GM12874 (cell line): ENCODE measurements at regions not wholly inside any gene's neighbourhood (a gene's known extent, or its start where the extent isn't known, plus 50 kb on each side); places are given as distances from the start of the nearest gene placed in this dataset.

Experiments used
- TF ChIP-seq, protein P1 (sequence below): IDR thresholded peaks from 2 replicates; pipeline ENCODE4 v1.5.1; 2011; ENCODE audit warnings: low read depth, mild to moderate bottlenecking, control low read depth, low read length, moderate library complexity; ENCODE audit not compliant: insufficient read depth

DNA sequence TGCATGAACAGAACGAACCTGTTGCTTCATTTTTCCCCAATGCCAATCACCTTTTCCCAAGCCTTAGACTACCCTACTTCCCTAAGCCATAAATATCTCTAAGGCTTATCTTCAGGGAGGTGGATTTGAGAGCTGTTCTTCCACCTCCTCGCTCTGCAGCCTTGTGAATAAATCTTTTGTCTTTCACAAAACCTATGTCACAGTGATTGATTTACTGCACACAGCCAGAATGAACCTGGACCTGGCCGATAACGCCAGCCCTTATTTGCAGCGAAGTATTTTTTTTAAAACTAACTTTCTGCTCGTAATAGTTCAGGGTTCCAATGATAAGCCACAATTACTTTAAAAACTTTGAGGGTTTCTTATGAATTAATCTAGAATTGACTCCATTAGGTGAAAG is 632.6 kb downstream of the PTPRU start:
- TF ChIP-seq, protein P1, sequence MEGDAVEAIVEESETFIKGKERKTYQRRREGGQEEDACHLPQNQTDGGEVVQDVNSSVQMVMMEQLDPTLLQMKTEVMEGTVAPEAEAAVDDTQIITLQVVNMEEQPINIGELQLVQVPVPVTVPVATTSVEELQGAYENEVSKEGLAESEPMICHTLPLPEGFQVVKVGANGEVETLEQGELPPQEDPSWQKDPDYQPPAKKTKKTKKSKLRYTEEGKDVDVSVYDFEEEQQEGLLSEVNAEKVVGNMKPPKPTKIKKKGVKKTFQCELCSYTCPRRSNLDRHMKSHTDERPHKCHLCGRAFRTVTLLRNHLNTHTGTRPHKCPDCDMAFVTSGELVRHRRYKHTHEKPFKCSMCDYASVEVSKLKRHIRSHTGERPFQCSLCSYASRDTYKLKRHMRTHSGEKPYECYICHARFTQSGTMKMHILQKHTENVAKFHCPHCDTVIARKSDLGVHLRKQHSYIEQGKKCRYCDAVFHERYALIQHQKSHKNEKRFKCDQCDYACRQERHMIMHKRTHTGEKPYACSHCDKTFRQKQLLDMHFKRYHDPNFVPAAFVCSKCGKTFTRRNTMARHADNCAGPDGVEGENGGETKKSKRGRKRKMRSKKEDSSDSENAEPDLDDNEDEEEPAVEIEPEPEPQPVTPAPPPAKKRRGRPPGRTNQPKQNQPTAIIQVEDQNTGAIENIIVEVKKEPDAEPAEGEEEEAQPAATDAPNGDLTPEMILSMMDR: no peak

DNA sequence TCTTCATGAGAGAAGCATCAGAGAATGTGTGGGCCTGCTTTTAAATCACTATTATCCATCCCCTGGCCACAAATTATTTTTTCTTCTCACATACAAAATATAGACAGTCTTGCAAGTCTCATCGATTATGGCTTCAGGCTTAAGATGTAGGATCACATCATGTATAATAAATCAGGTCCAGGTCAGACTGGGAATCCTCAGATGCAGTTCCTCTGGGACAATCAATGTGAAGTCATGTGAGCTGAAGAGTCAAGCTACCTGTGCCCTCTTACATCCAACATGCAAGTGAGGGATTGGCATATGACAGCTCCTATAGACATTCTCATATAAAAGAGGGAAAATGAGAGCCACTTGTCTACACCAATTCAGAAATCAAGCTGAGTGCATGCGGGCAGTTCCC is 631.8 kb downstream of the PTPRU start:
- TF ChIP-seq, protein P1: no peak

DNA sequence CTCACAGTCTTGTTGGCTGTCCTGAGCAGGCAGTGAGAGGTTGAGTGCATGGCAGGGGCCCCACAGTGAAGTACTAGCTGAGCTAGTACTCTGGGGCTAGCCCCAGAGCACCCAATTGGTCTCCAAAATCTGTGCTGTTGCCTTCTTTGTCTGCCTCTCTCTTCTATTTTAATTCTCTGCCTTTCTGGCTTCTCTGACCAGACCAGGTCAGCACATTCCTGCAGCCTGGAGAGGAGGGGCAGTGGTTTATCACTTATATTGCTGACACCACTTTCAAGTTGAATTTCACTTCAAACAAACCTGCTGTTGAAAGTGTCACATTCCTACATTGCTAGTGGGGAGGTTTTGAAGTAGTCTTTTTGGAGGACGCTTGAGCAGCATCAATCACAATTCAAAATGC is 628.7 kb downstream of the PTPRU start:
- TF ChIP-seq, protein P1: no peak

DNA sequence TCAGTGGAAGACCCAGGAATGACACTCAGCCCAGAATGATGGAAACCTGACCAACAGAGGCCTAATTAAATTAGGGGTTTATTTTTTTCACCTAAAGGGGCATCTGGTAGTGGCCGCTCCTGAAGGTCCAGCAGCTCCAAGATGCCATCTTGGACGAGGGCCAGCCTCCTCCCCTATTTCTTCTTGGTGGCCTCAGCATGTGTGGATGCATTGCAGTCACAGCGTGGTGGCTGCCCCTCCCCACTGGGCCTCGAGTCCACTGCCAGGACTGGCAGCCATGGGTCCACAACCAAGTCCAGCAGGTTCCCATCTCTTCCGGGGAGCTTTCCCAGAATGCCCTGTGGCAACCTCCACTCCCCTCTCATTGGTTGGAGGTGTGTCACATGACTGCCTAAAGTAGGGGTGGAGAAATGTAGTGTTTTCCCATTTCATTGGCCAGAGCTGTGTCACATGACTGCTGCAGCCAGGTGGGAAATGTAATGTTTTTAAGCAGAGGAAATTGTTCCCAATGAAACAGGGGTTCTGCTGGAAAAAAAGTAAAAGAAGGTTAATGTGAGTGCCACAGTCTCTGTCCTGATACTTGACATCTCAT is 628.2 kb downstream of the PTPRU start:
- TF ChIP-seq, protein P1: no peak

DNA sequence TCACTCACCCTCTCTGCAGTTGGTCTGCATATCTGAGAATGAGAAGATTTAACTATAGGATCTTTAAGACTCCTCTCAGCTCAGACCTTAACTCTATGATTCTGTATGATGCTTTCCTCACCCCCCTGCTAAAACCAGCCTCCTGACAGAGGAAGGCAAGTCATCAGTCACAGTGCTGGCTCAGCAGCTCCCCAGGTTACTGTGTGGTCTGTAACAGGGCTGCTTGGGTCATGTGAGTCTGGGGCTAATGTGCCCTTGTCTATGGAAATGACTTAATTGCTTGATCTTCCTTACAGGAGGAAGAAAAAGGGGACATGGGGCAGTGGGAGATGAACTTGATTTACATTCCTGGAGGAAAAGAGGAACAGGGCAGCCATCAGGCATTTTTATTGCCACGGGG is 625.6 kb downstream of the PTPRU start:
- TF ChIP-seq, protein P1: no peak

DNA sequence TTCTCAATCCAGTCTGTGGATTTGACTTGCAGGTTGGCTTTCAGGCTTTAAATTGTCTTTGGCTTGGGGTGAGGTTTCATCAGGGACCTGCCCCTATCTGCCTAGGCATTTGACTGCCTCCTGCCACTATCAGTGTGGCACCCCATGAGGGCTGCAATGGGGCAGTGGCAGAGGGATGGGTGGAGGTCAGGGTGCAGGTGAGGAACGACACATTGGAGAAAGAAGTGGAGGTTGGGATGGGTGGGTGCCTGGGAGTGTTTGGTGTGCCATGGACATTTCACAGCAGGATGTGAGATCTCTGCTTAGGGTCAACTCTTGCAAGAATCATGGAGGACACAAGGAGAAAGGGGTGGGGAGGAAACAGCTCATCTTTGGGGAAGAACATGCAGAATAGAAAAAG is 625.1 kb downstream of the PTPRU start:
- TF ChIP-seq, protein P1: no peak

DNA sequence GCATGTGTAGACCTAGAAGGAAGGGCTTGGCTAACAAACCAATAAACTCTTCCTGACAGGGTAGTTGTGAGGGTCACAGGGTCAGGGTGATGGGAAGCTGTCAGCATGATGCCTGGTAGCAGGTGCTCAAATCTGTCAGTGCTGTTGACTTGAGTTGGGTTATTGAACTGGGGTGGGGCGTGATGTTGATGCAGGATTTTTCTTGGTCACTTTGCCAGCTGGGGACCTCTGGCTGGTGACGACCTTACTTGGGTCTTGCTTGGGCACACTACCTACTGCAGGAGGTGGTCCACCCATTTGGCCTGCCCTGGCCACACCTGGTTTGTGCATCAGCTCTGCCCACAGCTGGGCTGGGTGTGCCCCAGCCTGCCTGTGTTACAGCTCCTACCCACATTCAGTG is 624.4 kb downstream of the PTPRU start:
- TF ChIP-seq, protein P1: no peak
